PC-3 (cell line): ENCODE measurements at regions not wholly inside any gene's neighbourhood (a gene's known extent, or its start where the extent isn't known, plus 50 kb on each side); places are given as distances from the start of the nearest gene placed in this dataset.

ENCODE experiments used
- ATAC-seq: fragments of 200-7000 bp; cut with Tn5 transposase; 2 replicates; pipeline ENCODE4 v1.9.1; 2020; ENCODE audit warnings: mild to moderate bottlenecking, moderate library complexity
- BruUV-seq: library from RNA; stranded (reverse); fragments of 400-500 nt; replicated peaks from 2 replicates; lab custom pipeline; 2021; lab: Mats Ljungman, UMichigan
- CTCF ChIA-PET: fragments of 300-600 bp; sonication (Branson Sonifier 250); formaldehyde crosslinking; loops from one replicate; lab custom pipeline; 2022; ENCODE audit warnings: antibody characterized with exemption; lab: Charles Lee
- POLR2A ChIA-PET: fragments of 300-600 bp; sonication (Branson Sonifier 250); formaldehyde crosslinking; loops from one replicate; lab custom pipeline; 2022; ENCODE audit warnings: antibody characterized with exemption; ENCODE audit not compliant: unreplicated experiment; lab: Charles Lee
- DNase-seq: peaks from one replicate; pipeline ENCODE4 v3.0.0-alpha.2; 2015
- H2AFZ ChIP-seq: fragments of 300-600 bp; sonication (generic); 2 replicates; pipeline ENCODE4 v1.6.0; 2016; ENCODE audit warnings: antibody characterized with exemption, low read length
- H3F3A ChIP-seq: fragments of 300-600 bp; sonication (generic); one replicate; pipeline ENCODE4 v1.6.0; 2017; ENCODE audit warnings: antibody characterized with exemption, low read length, control low read depth, mild to moderate bottlenecking; ENCODE audit not compliant: unreplicated experiment
- H3K27ac ChIP-seq: fragments of 300-600 bp; sonication (generic); 2 replicates; pipeline ENCODE4 v1.5.1; 2016; ENCODE audit warnings: mild to moderate bottlenecking, low read length
- H3K27me3 ChIP-seq: fragments of 300-600 bp; sonication (generic); 2 replicates; pipeline ENCODE4 v1.6.1; 2016; ENCODE audit warnings: low read length, mixed read lengths
- H3K36me3 ChIP-seq: fragments of 300-600 bp; sonication (generic); 2 replicates; pipeline ENCODE4 v1.6.1; 2016; ENCODE audit warnings: low read depth, mixed run types, low read length, mixed read lengths
- H3K4me1 ChIP-seq: fragments of 300-600 bp; sonication (generic); 2 replicates; pipeline ENCODE4 v1.5.1; 2016; ENCODE audit warnings: low read length; ENCODE audit not compliant: insufficient read depth
- H3K4me2 ChIP-seq: fragments of 300-600 bp; sonication (generic); 2 replicates; pipeline ENCODE4 v1.6.0; 2016; ENCODE audit warnings: low read length
- H3K4me3 ChIP-seq: fragments of 300-600 bp; sonication (generic); 2 replicates; pipeline ENCODE4 v1.5.1; 2016; ENCODE audit warnings: mild to moderate bottlenecking, low read length, mixed read lengths
- H3K79me2 ChIP-seq: fragments of 300-600 bp; sonication (generic); 2 replicates; pipeline ENCODE4 v1.6.1; 2017; ENCODE audit warnings: low read length, mixed read lengths
- H3K9ac ChIP-seq: fragments of 300-600 bp; sonication (generic); 2 replicates; pipeline ENCODE4 v1.6.0; 2016; ENCODE audit warnings: mild to moderate bottlenecking, low read length
- H3K9me2 ChIP-seq: fragments of 300-600 bp; sonication (generic); replicated peaks from 2 replicates; pipeline ENCODE4 v1.6.1; 2016; ENCODE audit warnings: mixed run types, low read length, mixed read lengths
- H3K9me3 ChIP-seq: fragments of 300-600 bp; sonication (generic); 2 replicates; pipeline ENCODE4 v1.6.1; 2016; ENCODE audit warnings: low read length, mixed read lengths
- H4K20me1 ChIP-seq: fragments of 300-600 bp; sonication (generic); 2 replicates; pipeline ENCODE4 v1.6.1; 2016; ENCODE audit warnings: low read length, mixed read lengths
- CTCF ChIP-seq: fragments of 300-600 bp; sonication (generic); conservative IDR thresholded peaks from 2 replicates; pipeline ENCODE4 v1.5.1; 2017; ENCODE audit warnings: antibody characterized with exemption, low read depth, mild to moderate bottlenecking, low read length
- EZH2 ChIP-seq: fragments of 300-600 bp; sonication (generic); IDR thresholded peaks from one replicate; pipeline ENCODE4 v1.6.1; 2017; ENCODE audit warnings: antibody characterized with exemption, mild to moderate bottlenecking, low read length; ENCODE audit not compliant: unreplicated experiment
- EZH2phosphoT487 ChIP-seq: fragments of 300-600 bp; sonication (generic); IDR thresholded peaks from 2 replicates; pipeline ENCODE4 v1.6.1; 2018; ENCODE audit warnings: mild to moderate bottlenecking, antibody characterized with exemption, low read length, borderline replicate concordance
- intact Hi-C: fragments of 100-400 bp; cut with micrococcal nuclease; formaldehyde crosslinking; loops from 2 replicates; pipeline ENCODE4 v1.9.0; 2023

GRCh38 chr10:113457408-113457807 is 95.4 kb upstream of the HABP2 start:
- Histone ChIP-seq H3K4me3 (no peak overlapping the region), H3K4me2 (no peak overlapping the region), H3K27ac (no peak overlapping the region), H3F3A (no peaks in the 10 kb centered on the region), H3K79me2 (no peaks in the 10 kb centered on the region), H2AFZ (no peak overlapping the region), H3K9ac (no peak overlapping the region), H3K9me2 (no peaks in the 10 kb centered on the region), H4K20me1 (no peaks in the 10 kb centered on the region), H3K27me3 (no peaks in the 10 kb centered on the region; the same call in 1 of the 2 replicates), H3K9me3 (no peaks in the 10 kb centered on the region), H3K4me1 (no peaks in the 10 kb centered on the region), H3K36me3 (no peaks in the 10 kb centered on the region)
- BruUV-seq, result no TSS peak
- no peak for DNase-seq
- TF ChIP-seq EZH2, result no peak
- TF ChIP-seq EZH2phosphoT487, result no peak
- intact Hi-C loops, result no loop called here
- ChIA-PET POLR2A (no interaction called here), CTCF (no interaction called here)
- ATAC-seq, result no peak

- TF ChIP-seq CTCF (no peak), EZH2phosphoT487 (no peak), EZH2 (no peak)
- H3K79me2 ChIP-seq, result no peaks in the 10 kb centered on the region
- ATAC-seq (no peak), DNase-seq (no peak)
- H2AFZ ChIP-seq, result no peak overlapping the region
- no peak overlapping the region for H3K9ac ChIP-seq
- no peak overlapping the region for H3K27ac ChIP-seq
- H4K20me1 ChIP-seq, result no peaks in the 10 kb centered on the region
- ChIA-PET POLR2A (no interaction called here), CTCF (no interaction called here)
- H3K4me2 ChIP-seq, result no peak overlapping the region
- BruUV-seq, result no TSS peak
- no peaks in the 10 kb centered on the region for H3K9me3 ChIP-seq
- no peaks in the 10 kb centered on the region; the same call in 1 of the 2 replicates for H3K27me3 ChIP-seq
- no peak overlapping the region for H3K4me3 ChIP-seq
- no peaks in the 10 kb centered on the region for H3K4me1 ChIP-seq
- no peaks in the 10 kb centered on the region for H3F3A ChIP-seq
- H3K9me2 ChIP-seq, result no peaks in the 10 kb centered on the region
- H3K36me3 ChIP-seq, result no peaks in the 10 kb centered on the region
- intact Hi-C loops, result no loop called here
Observed at GRCh38 chr10:113458451-113458850, 94.4 kb upstream of the HABP2 start.

- CTCF ChIA-PET, result no interaction called here
- H3K9ac ChIP-seq, result no peak overlapping the region
Observed at GRCh38 chr10:113458944-113459343, 93.9 kb upstream of the HABP2 start.

More at GRCh38 chr10:113458944-113459343, 93.9 kb upstream of the HABP2 start:
- TF ChIP-seq EZH2 (no peak), CTCF (no peak), EZH2phosphoT487 (no peak)
- no peaks in the 10 kb centered on the region for H3K9me2 ChIP-seq
- no peaks in the 10 kb centered on the region for H4K20me1 ChIP-seq
- intact Hi-C loops, result no loop called here
- H3K27me3 ChIP-seq, result no peaks in the 10 kb centered on the region; the same call in 1 of the 2 replicates
- ATAC-seq (no peak), DNase-seq (no peak)
- H3F3A ChIP-seq, result no peaks in the 10 kb centered on the region
- H3K79me2 ChIP-seq, result no peaks in the 10 kb centered on the region
- H3K4me2 ChIP-seq, result no peak overlapping the region
- H3K9me3 ChIP-seq, result no peaks in the 10 kb centered on the region
- POLR2A ChIA-PET, result no interaction called here
- no peak overlapping the region for H3K27ac ChIP-seq
- H3K4me1 ChIP-seq, result no peaks in the 10 kb centered on the region
- H2AFZ ChIP-seq, result no peak overlapping the region
- BruUV-seq, result no TSS peak
- H3K4me3 ChIP-seq, result no peak overlapping the region
- no peaks in the 10 kb centered on the region for H3K36me3 ChIP-seq
